ENCODE measurements at regions not wholly inside any gene's neighbourhood (a gene's known extent, or its start where the extent isn't known, plus 50 kb on each side); places are given as distances from the start of the nearest gene placed in this dataset.

DNA sequence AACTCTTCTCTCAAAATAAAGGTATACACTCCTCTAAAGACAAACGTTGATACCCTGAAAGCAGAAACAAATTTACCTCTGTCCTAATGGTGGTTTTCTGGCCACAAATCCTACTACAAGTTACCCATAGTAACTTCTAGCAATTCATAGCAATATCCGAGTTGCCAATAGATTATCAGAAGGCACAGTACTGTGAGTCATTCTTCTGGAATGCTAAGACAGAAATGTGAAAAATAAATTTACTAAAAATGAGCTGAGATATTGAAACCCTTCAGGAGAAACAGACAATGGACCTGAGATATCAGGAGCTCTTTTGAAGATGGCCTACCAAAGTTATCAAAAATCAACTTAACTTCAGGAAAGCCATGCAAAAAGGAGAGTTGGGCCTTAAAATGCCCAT, 715.0 kb upstream of the ADAMTS5 start:
- TF ChIP-seq POLR2A (IDR thresholded peaks at IDR 0.05; ENCODE audit: low read length) (no peak), GATA1 (IDR thresholded peaks at IDR 0.05; ENCODE audit: low read depth, low read length) (no peak)
